Peyer's patch (tissue), 4 donors: ENCODE measurements at regions not wholly inside any gene's neighbourhood (a gene's known extent, or its start where the extent isn't known, plus 50 kb on each side); places are given as distances from the start of the nearest gene placed in this dataset.

Source experiments
- DNase-seq, 3 donors: peaks; one replicate each; pipeline ENCODE4 v3.0.0-alpha.2; 2017 to 2019
- H3K27ac ChIP-seq, 4 donors: fragments of 200-600 bp; sonication (generic); one replicate each; pipeline ENCODE4 v1.5.1; 2016 to 2019
- H3K27me3 ChIP-seq, 2 donors: fragments of 200-600 bp; sonication (generic); one replicate each; pipeline ENCODE4 v1.5.1; 2019
- H3K36me3 ChIP-seq, 3 donors: fragments of 200-600 bp; sonication (generic); one replicate each; pipeline ENCODE4 v1.5.1; 2016 to 2019
- H3K4me1 ChIP-seq, 4 donors: fragments of 200-600 bp; sonication (generic); one replicate each; pipeline ENCODE4 v1.5.1; 2016 to 2019
- H3K4me3 ChIP-seq, 4 donors: fragments of 200-600 bp; sonication (generic); 1 replicate in 3 of 4; 2 replicates in 1 of 4; pipeline ENCODE4 v1.5.1; 2016 to 2019; ENCODE audit warnings: mild to moderate bottlenecking in 1 of 4
- H3K9me3 ChIP-seq, 4 donors: fragments of 200-600 bp; sonication (generic); one replicate each; pipeline ENCODE4 v1.5.1; 2016 to 2019; ENCODE audit warnings: mild to moderate bottlenecking in 1 of 4
- CTCF ChIP-seq, 6 experiments: fragments of 450-650 bp in 4 of 6; fragments of 200-600 bp in 2 of 6; sonication (generic) in 1 of 6; IDR thresholded peaks; one replicate each; pipeline ENCODE4 v1.5.1; 2017 to 2019; ENCODE audit warnings: antibody characterized with exemption in 6 of 6, mild to moderate bottlenecking in 3 of 6, moderate library complexity in 1 of 6
- POLR2A ChIP-seq, 2 donors: fragments of 450-650 bp; IDR thresholded peaks; one replicate each; pipeline ENCODE4 v1.5.1; 2017; ENCODE audit warnings: antibody characterized with exemption in 2 of 2, mild to moderate bottlenecking in 2 of 2, moderate library complexity in 2 of 2

- Histone ChIP-seq H3K27me3 (no peaks in the 10 kb centered on the region), H3K9me3 (no peaks in the 10 kb centered on the region), H3K27ac (no peak overlapping the region), H3K4me3 (no peak overlapping the region), H3K36me3 (no peaks in the 10 kb centered on the region), H3K4me1 (no peaks in the 10 kb centered on the region)
- TF ChIP-seq CTCF (IDR thresholded peaks at IDR 0.05), result no peak
- no peak for TF ChIP-seq POLR2A (IDR thresholded peaks at IDR 0.05)
- DNase-seq, result no peak
Observed at GRCh38 chr9:79006546-79006945, 565.2 kb upstream of the TLE4 start.

GRCh38 chr9:79007701-79008483 is 563.9 kb upstream of the TLE4 start:
- no peaks in the 10 kb centered on the region for H3K4me1 ChIP-seq
- no peak for DNase-seq
- no peak for TF ChIP-seq POLR2A (IDR thresholded peaks at IDR 0.05)
- no peak for TF ChIP-seq CTCF (IDR thresholded peaks at IDR 0.05)
- no peaks in the 10 kb centered on the region for H3K9me3 ChIP-seq
- H3K4me3 ChIP-seq, result no peak overlapping the region
- no peak overlapping the region for H3K27ac ChIP-seq
- no peaks in the 10 kb centered on the region for H3K27me3 ChIP-seq
- H3K36me3 ChIP-seq, result no peaks in the 10 kb centered on the region

GRCh38 chr9:79008916-79009315 is 562.8 kb upstream of the TLE4 start:
- H3K27me3 ChIP-seq, result no peaks in the 10 kb centered on the region
- H3K4me3 ChIP-seq, result no peak overlapping the region
- H3K36me3 ChIP-seq, result no peaks in the 10 kb centered on the region
- H3K27ac ChIP-seq, result no peak overlapping the region
- TF ChIP-seq POLR2A (IDR thresholded peaks at IDR 0.05), result no peak
- no peak for TF ChIP-seq CTCF (IDR thresholded peaks at IDR 0.05)
- no peak for DNase-seq
- H3K4me1 ChIP-seq, result no peaks in the 10 kb centered on the region
- no peaks in the 10 kb centered on the region for H3K9me3 ChIP-seq

- H3K36me3 ChIP-seq, result no peaks in the 10 kb centered on the region
- H3K9me3 ChIP-seq, result no peaks in the 10 kb centered on the region
- no peaks in the 10 kb centered on the region for H3K27me3 ChIP-seq
- H3K4me3 ChIP-seq, result no peak overlapping the region
- no peaks in the 10 kb centered on the region for H3K4me1 ChIP-seq
- TF ChIP-seq POLR2A (IDR thresholded peaks at IDR 0.05) (no peak), CTCF (IDR thresholded peaks at IDR 0.05) (no peak)
- no peak for DNase-seq
- no peak overlapping the region for H3K27ac ChIP-seq
Observed at GRCh38 chr9:79011461-79011860, 560.3 kb upstream of the TLE4 start.

- DNase-seq, result no peak
- Histone ChIP-seq H3K36me3 (no peaks in the 10 kb centered on the region), H3K4me3 (no peak overlapping the region), H3K27me3 (no peaks in the 10 kb centered on the region), H3K27ac (no peak overlapping the region), H3K4me1 (no peaks in the 10 kb centered on the region), H3K9me3 (no peaks in the 10 kb centered on the region)
- TF ChIP-seq POLR2A (IDR thresholded peaks at IDR 0.05) (no peak), CTCF (IDR thresholded peaks at IDR 0.05) (no peak)
Observed at GRCh38 chr9:79012561-79012960, 559.2 kb upstream of the TLE4 start.
